Ectodermal cell (in vitro differentiated cells): ENCODE measurements at regions not wholly inside any gene's neighbourhood (a gene's known extent, or its start where the extent isn't known, plus 50 kb on each side); places are given as distances from the start of the nearest gene placed in this dataset.

Source experiments
- H3K27ac ChIP-seq: 2 replicates; pipeline ENCODE4 v1.7.0; 2013; ENCODE audit warnings: mild to moderate bottlenecking, low read depth, low read length; ENCODE audit not compliant: insufficient read depth, poor library complexity, severe bottlenecking
- H3K27me3 ChIP-seq: 2 replicates; pipeline ENCODE4 v1.7.0; 2013; ENCODE audit warnings: mild to moderate bottlenecking, low read length; ENCODE audit not compliant: insufficient read depth, control insufficient read depth, poor library complexity, severe bottlenecking
- H3K36me3 ChIP-seq: one replicate; pipeline ENCODE4 v1.7.0; 2013; ENCODE audit warnings: low read length; ENCODE audit not compliant: control insufficient read depth, insufficient read depth
- H3K4me1 ChIP-seq: one replicate; pipeline ENCODE4 v1.7.0; 2013; ENCODE audit warnings: low read length; ENCODE audit not compliant: control insufficient read depth, insufficient read depth
- H3K4me3 ChIP-seq: 2 replicates; pipeline ENCODE4 v1.7.0; 2013; ENCODE audit warnings: low read depth, low read length, control low read depth; ENCODE audit not compliant: insufficient read depth
- H3K9me3 ChIP-seq: 2 replicates; pipeline ENCODE4 v1.7.0; 2013; ENCODE audit warnings: mild to moderate bottlenecking, low read length, moderate library complexity; ENCODE audit not compliant: control insufficient read depth
- WGBS, 2 experiments: methylation state at CpG; one replicate each; pipeline ENCODE4 v1.1.7; 2013; ENCODE audit warnings: missing lambda C conversion rate in 2 of 2; 5-methylcytosine and 5-hydroxymethylcytosine counted together

DNA sequence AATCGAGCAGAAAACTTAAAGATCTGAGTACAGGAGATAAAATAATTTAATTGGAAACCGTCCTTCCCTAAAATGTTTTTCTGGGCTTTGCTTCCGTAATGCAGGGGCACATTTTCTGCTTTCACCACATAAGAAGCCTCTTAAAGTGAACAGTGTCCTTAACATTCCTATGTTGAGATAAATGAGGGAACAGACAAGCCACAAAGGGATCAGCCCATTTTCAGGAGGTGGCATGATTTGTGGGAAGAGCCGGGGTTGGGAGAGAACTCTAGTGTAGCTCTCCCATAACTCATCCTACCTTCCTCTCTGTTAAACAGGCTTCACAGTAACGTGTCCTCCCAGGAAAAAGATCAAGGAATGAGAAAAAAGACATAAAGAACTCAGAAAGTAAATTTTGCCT, 56.9 kb upstream of the ACVR1C start:
- H3K36me3 ChIP-seq: no peaks in the 10 kb centered on the region
- H3K4me1 ChIP-seq: no peaks in the 10 kb centered on the region
- H3K27ac ChIP-seq: no peak overlapping the region
- peaks cover 54% of the 10 kb centered on the region for H3K27me3 ChIP-seq
- 63 to 78% methylated on average over 5 of the region's 5 CpGs for WGBS, 2 experiments
- H3K9me3 ChIP-seq: no peaks in the 10 kb centered on the region
- no peak overlapping the region for H3K4me3 ChIP-seq

- H3K9me3 ChIP-seq: no peaks in the 10 kb centered on the region
- H3K27me3 ChIP-seq: peaks cover 58% of the 10 kb centered on the region
- H3K27ac ChIP-seq: no peak overlapping the region
- H3K4me3 ChIP-seq: no peak overlapping the region
- WGBS, 2 experiments: 11 to 15% methylated on average over 3 to 4 of the region's 4 CpGs
- no peaks in the 10 kb centered on the region for H3K36me3 ChIP-seq
- no peaks in the 10 kb centered on the region for H3K4me1 ChIP-seq
Measured at GRCh38 chr2:157684940-157685466, 56.3 kb upstream of the ACVR1C start.
